Neural progenitor cell (in vitro differentiated cells): ENCODE measurements at regions not wholly inside any gene's neighbourhood (a gene's known extent, or its start where the extent isn't known, plus 50 kb on each side); places are given as distances from the start of the nearest gene placed in this dataset.

Experiments
- CTCF ChIP-seq: fragments of 200-600 bp; sonication (generic); IDR thresholded peaks from 2 replicates; pipeline ENCODE4 v1.5.1; 2017; ENCODE audit warnings: antibody characterized with exemption, mild to moderate bottlenecking
- EZH2 ChIP-seq: fragments of 200-600 bp; sonication (generic); IDR thresholded peaks from 2 replicates; pipeline ENCODE4 v1.6.1; 2017; ENCODE audit warnings: antibody characterized with exemption, mild to moderate bottlenecking, moderate library complexity
- EZH2phosphoT487 ChIP-seq: fragments of 200-600 bp; sonication (generic); IDR thresholded peaks from 2 replicates; pipeline ENCODE4 v1.6.1; 2017; ENCODE audit warnings: antibody characterized with exemption

GRCh38 chr1:100611086-100611485, 73.1 kb downstream of the GPR88 start:
- TF ChIP-seq CTCF (no peak), EZH2 (no peak), EZH2phosphoT487 (no peak)
